Right cardiac atrium (tissue), 5 donors: ENCODE measurements at regions not wholly inside any gene's neighbourhood (a gene's known extent, or its start where the extent isn't known, plus 50 kb on each side); places are given as distances from the start of the nearest gene placed in this dataset.

Experiments
- ATAC-seq, 2 donors: fragments of 200-7000 bp; cut with Tn5 transposase; one replicate each; pipeline versions ENCODE4 v1.8.0 to v1.9.1; 2020; ENCODE audit warnings: moderate library complexity in 2 of 2, mild to moderate bottlenecking in 1 of 2
- DNase-seq, 3 donors: peaks; one replicate each; pipeline ENCODE4 v3.0.0-alpha.2; 2020
- H3K27ac ChIP-seq: one replicate; pipeline ENCODE4 v1.5.1; 2013; ENCODE audit warnings: mild to moderate bottlenecking, low read length, control low read depth, moderate library complexity
- H3K27me3 ChIP-seq: one replicate; pipeline ENCODE4 v1.6.1; 2013; ENCODE audit not compliant: control insufficient read depth, insufficient read depth
- H3K4me1 ChIP-seq: one replicate; pipeline ENCODE4 v1.6.1; 2013; ENCODE audit warnings: low read length; ENCODE audit not compliant: control insufficient read depth, insufficient read depth
- H3K4me3 ChIP-seq: one replicate; pipeline ENCODE4 v1.5.1; 2013; ENCODE audit warnings: low read length, control low read depth
- H3K9me3 ChIP-seq: one replicate; pipeline ENCODE4 v1.6.1; 2013; ENCODE audit warnings: low read length; ENCODE audit not compliant: control insufficient read depth
- WGBS: extraction: QIAGEN DNeasy Blood & Tissue Kit; methylation state at CpG from one replicate; pipeline ENCODE4 v1.1.7; 2013; 5-methylcytosine and 5-hydroxymethylcytosine counted together
- intact Hi-C, 4 donors: fragments of 100-400 bp; cut with DNase I; formaldehyde crosslinking; loops; one replicate each; pipeline versions ENCODE4 v1.11.0 to v1.14.0; 2022 to 2023
- donor health status: healthy with polysubstance abuse.
- donor health status: DM: no; HTN: yes; CAD: no.
- donor health status: DM: no; HTN: no; CAD: no.
- donor health status: DM: no; HTN: yes; CAD: no; lungs with severe emphysema.
- donor health status: DM: yes; HTN: yes; CAD: no.

DNA sequence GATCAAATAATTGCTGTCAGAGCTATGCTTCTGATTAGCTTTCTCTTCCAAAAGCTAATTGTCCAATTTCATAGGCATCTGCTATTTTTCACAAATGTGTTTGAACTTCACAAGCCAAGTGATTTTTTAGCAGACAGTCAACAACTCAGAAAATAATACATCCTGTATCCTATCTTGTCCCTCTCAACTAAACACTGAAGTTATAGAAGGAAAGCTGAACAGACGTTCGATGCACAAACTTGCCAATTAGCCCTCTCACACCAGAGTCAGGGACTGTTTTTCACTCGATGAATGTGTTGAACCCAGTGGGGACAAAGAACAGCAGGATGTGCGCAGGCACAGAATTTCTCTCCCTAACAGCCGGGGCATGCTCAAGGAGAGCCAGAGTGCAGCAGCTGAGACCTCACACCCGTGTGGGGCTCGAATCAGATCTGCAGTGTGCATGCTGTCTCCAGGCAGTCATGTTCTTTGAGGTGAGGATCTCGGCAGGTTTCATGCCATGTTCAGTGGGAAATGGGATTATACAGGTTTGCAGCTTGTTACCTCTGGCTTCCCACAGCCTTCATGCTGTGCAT is 246.7 kb upstream of the SDK2 start:
- no peak overlapping the region for H3K27ac ChIP-seq
- no peaks in the 10 kb centered on the region for H3K9me3 ChIP-seq
- no peak overlapping the region for H3K4me3 ChIP-seq
- H3K27me3 ChIP-seq: no peaks in the 10 kb centered on the region
- no peak for DNase-seq
- intact Hi-C loops: no loop called here
- 76% methylated on average over 8 of the region's 8 CpGs for WGBS
- ATAC-seq: no peak
- no peaks in the 10 kb centered on the region for H3K4me1 ChIP-seq

DNA sequence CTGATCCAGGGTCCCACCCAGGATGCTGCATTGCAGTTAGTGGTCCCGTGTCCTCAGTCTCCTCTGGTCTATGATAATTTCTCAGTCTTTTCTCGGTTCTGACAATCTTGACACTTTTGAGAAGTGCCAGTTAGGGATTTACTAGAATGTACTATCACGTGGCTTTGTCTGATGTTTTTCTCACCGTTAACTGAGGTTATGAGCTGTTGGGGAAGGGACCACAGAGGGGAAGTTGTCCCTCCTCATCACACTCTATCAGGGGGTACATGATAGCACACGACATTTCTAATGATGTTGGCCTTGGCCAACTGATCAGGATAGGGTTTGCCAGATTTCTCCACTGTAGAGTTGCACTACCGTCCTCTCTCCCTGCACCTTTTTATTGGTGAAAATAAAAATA is 250.9 kb upstream of the SDK2 start:
- Histone ChIP-seq H3K27me3 (no peaks in the 10 kb centered on the region), H3K9me3 (no peaks in the 10 kb centered on the region), H3K4me1 (no peaks in the 10 kb centered on the region), H3K27ac (no peak overlapping the region), H3K4me3 (no peak overlapping the region)
- DNase-seq (no peak), ATAC-seq (no peak)
- 61% methylated on average over 6 of the region's 6 CpGs for WGBS
- intact Hi-C loops: no loop called here

DNA sequence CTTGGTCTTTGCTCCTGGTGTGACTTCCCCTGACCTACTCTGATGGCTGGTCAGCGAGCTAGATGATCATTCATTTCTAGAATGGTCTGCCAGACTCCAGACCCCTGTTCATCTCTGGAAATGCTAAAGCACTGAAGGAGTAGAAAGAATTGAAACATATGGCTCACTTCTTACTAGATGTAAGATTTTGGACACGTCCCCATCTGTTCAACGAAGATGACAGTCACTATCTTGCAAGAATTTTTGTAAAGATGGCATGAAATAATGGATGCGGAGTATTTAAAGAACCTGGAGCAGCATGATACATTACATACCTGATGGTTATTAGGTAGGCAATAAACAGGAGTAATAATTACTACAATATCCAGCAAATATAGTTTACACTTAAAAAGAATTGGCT is 252.7 kb upstream of the SDK2 start:
- H3K27me3 ChIP-seq: no peaks in the 10 kb centered on the region
- 64% methylated on average over 4 of the region's 4 CpGs for WGBS

DNA sequence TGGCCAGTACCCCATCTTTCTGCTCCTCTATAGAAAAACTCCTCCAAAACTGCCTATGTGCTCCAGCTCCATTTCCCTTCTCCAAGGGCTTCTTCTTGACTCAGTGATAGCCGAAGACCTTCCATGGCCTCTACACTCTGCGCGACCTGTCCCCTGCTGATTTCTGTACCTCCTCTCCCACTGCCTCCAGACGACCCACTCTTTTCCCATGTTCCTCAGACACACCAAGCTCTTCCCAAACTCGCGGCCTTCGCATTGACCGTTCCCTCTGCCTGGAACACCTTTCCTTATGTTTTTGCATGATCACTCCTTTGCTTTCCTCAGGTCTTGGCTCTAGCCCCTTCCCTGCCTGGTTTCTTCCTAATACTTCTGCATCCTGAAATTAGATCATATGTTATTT is 255.6 kb upstream of the SDK2 start:
- Histone ChIP-seq H3K27ac (no peak overlapping the region), H3K4me1 (peaks cover 3% of the 10 kb centered on the region), H3K4me3 (no peak overlapping the region), H3K27me3 (no peaks in the 10 kb centered on the region), H3K9me3 (no peaks in the 10 kb centered on the region)
- DNase-seq (no peak), ATAC-seq (no peak)
- intact Hi-C loops: no loop called here
- 94% methylated on average over 8 of the region's 8 CpGs for WGBS

More for the DNA sequence above, 252.7 kb upstream of the SDK2 start:
- Histone ChIP-seq H3K4me1 (peaks cover 3% of the 10 kb centered on the region), H3K4me3 (no peak overlapping the region), H3K27ac (no peak overlapping the region), H3K9me3 (no peaks in the 10 kb centered on the region)
- DNase-seq (no peak), ATAC-seq (no peak)
- intact Hi-C loops: no loop called here

DNA sequence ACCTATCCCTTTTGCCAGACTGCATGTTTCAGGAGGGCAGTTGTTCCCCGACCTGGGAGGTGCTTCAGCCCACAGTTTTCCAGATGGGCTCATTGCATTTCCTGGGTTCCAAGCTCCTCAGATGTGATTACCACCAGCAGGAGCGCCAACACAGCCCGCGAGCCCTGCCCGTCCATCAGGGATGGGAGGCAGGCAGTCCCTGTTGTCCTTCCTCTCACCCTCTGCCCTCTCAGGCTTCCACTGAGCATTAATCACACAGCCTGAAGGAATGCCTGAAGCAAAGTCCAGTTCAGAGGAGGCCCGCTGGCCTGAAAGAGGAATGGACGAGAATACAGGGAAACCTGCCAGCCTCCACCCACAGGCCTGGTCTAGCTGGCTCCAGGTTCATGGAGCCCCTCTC is 256.3 kb upstream of the SDK2 start:
- no peaks in the 10 kb centered on the region for H3K27me3 ChIP-seq

DNA sequence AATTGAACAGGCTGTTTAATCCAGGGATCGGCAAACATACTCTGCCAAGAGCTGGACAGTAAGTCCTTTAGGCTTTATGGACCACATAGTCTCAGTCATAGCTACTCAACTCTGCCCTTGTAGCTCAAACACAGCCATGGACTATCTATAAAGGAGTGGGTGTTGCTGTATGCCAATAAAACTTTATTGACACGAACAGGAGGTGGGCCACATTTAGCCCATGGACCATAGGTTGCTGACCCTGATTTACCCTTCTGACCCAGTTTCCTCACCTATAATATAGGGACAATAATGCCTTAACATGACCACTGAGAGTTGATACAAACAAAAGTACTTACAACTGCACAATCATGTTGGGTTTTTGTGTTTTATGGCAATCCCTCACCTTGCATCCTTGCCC is 257.0 kb upstream of the SDK2 start:
- Histone ChIP-seq H3K27me3 (no peaks in the 10 kb centered on the region), H3K4me3 (peak overlapping the region; percentile 41), H3K9me3 (no peaks in the 10 kb centered on the region), H3K4me1 (peaks cover 3% of the 10 kb centered on the region), H3K27ac (no peak overlapping the region)
- WGBS: 85% methylated on average over 2 of the region's 2 CpGs
- DNase-seq (no peak), ATAC-seq (no peak)
- intact Hi-C loops: no loop called here

More for the DNA sequence above, 256.3 kb upstream of the SDK2 start:
- H3K27ac ChIP-seq: no peak overlapping the region
- no peak for DNase-seq
- 75% methylated on average over 7 of the region's 7 CpGs for WGBS
- intact Hi-C loops: no loop called here
- no peak for ATAC-seq
- peaks cover 3% of the 10 kb centered on the region for H3K4me1 ChIP-seq
- H3K9me3 ChIP-seq: no peaks in the 10 kb centered on the region
- H3K4me3 ChIP-seq: no peak overlapping the region

DNA sequence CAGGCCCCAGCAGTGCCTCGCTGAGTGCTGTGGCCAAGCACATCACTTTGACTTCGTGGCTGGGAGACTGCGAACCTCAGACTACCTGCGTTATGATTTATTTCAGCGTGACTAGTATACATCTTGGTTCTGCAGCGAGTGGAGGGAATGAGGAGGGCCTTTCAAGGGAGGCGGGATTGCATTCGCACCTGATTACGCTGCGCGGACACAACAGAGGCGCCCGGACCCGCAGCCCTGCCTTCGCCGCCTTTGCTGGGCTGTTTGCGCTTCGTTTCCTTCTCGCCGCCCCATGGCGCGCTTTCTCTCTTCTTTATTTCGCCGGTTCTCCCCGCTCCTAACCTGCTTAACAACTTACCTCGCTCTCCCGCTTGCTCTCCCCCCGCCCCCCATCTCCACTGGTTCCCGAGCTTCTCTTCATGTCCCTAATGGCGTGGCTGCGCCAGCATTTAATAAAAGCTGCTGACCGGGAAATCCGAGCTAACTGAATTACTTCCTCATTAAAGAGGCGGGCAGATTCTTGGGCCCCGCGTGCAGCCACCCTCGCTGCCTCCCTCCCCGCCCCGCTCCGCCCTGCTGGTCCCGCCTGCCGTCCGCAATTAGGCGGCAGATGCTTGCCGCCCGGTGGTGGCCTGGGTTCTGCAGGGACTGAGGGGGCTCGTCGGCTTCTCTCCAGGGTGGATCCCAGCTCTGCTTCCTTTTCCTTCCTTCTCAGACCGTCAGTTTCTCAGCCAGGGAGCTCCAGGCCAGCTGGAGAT is 257.6 kb upstream of the SDK2 start:
- intact Hi-C loops: no loop called here
- ATAC-seq: peak; percentile 81 to 90
- peak overlapping the region; percentile 41 for H3K4me3 ChIP-seq

DNA sequence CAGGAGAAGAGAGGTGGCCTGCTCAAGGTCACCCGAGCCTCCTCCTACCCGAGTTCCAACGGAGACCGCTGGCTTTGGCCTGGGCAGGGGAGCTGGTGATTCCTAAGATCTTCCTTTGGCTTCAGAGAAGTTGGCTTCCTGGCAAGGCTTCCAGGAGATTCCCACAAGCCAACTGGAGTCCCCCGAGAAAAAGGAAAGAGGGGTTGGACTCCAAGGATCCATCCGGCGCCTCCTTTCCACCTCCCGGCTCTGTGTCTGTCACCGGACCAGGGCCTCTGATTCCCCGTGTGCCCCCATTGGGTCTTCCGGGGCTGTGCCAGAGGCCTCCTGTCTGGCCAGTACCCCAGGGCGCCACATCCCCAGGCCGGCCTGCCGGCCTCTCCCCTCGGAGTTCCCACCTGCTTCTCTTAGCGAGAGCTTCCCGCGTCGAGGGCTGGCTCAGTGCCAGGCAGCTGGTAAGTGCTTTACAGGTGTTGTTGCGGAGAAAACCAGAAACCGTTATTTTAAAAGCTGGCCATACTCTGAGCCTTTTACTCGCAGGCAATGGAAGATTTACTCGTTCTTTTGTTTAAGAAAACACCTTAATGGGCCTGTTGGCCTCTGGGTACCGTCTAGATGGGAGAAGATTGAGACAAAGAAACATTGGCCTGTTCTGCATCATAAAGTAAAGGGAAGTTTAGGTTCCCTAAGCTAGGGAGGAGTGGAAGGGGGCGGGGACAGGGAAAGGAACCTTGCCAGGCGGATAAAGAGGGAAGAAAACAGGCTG is 258.4 kb upstream of the SDK2 start:
- peak; percentile 17 to 26 for ATAC-seq
- Histone ChIP-seq H3K9me3 (no peaks in the 10 kb centered on the region), H3K27me3 (no peaks in the 10 kb centered on the region), H3K4me3 (no peak overlapping the region), H3K27ac (no peak overlapping the region), H3K4me1 (peaks cover 3% of the 10 kb centered on the region)
- 38% methylated on average over 26 of the region's 26 CpGs for WGBS
- DNase-seq: peak in 2 of 3 donors; percentile 58 to 67
- intact Hi-C loops: no loop called here

More for the DNA sequence above, 257.6 kb upstream of the SDK2 start:
- DNase-seq: peak; percentile 53 to 84 (median 83)
- Histone ChIP-seq H3K27me3 (no peaks in the 10 kb centered on the region), H3K27ac (no peak overlapping the region), H3K9me3 (no peaks in the 10 kb centered on the region), H3K4me1 (peaks cover 3% of the 10 kb centered on the region)
- WGBS: 4% methylated on average over 49 of the region's 49 CpGs

DNA sequence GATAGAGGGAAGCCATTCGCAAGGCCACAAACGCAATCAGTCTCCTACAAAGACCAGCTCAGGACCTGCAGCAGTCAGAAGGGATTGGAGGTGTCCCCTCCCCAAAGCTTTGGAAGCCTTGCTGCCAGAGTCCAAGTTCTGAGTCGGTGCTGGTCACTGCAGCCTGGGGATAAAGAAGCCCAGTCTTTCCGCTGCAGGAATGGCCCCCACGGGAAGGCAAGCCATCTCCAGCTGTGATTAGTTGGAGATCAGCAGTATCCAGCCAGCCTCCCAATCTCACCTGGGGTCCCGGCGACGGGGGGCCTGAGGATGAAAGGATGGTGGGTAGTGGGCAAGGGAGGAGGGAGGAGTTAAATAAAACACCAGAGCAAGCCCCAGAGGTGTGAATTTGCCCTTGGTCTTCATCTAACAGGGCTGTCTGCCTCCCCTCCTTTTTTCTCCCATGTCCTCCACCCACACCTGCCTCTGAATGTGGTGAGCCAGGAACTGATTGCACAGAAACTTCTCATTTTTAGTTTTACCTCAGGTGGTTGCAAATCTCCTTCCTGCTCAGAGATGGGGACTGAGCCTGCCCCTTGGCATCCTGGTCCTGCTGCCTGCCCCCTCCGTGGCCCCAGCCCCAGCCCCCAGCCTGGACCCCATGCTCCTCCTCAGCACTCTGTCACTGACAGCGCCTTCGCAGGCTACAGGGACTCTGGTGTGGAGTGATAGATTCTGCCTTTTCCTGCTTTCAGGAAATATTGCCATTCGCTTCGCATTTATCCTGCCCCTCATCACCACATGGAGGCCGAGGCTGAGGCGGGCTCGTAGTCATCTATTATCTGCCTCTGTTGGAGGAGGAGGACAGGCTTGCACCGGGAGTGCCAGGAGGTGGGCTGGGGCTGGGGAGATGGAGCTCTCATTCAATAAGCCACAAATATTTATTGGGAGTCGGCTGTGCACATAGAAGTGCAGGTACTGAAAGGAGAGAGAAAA is 262.9 kb upstream of the SDK2 start:
- 42% methylated on average over 18 of the region's 18 CpGs for WGBS
- Histone ChIP-seq H3K27ac (no peak overlapping the region), H3K4me3 (no peak overlapping the region), H3K4me1 (no peaks in the 10 kb centered on the region), H3K27me3 (no peaks in the 10 kb centered on the region), H3K9me3 (no peaks in the 10 kb centered on the region)
- DNase-seq: no peak
- no peak for ATAC-seq
- intact Hi-C loops: no loop called here

DNA sequence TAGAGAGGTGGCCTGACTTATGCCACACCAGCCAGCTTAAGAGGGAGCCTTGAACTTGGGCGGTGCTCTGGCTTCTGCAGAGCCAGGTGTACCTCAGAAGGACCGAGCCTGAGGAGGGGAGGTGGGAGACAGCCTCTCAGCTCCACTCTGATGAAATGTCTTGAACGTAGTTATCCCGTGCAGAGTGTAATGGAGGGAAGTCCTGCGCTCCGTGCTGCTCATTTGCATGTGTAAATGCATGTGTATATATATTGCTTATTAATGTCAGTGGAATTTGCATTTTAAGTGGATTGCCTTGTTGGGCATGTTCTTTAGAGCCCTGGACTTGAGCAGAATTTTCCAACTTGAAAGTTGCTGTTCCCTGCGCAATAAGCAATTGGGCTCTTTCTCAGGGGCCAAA is 264.9 kb upstream of the SDK2 start:
- H3K9me3 ChIP-seq: no peaks in the 10 kb centered on the region
- no peaks in the 10 kb centered on the region for H3K4me1 ChIP-seq
- H3K4me3 ChIP-seq: no peak overlapping the region
- H3K27ac ChIP-seq: no peak overlapping the region
- no peak for ATAC-seq
- no peaks in the 10 kb centered on the region for H3K27me3 ChIP-seq
- DNase-seq: no peak
- 82% methylated on average over 7 of the region's 7 CpGs for WGBS
- intact Hi-C loops: no loop called here
